PC-9 (cell line): ENCODE measurements at regions not wholly inside any gene's neighbourhood (a gene's known extent, or its start where the extent isn't known, plus 50 kb on each side); places are given as distances from the start of the nearest gene placed in this dataset.

Source experiments
- CTCF ChIP-seq: fragments of 200-600 bp; sonication (generic); conservative IDR thresholded peaks from 2 replicates; pipeline ENCODE4 v1.6.1; 2017; ENCODE audit warnings: mixed run types, antibody characterized with exemption, mild to moderate bottlenecking, moderate library complexity
- EZH2 ChIP-seq: fragments of 200-600 bp; sonication (generic); IDR thresholded peaks from 2 replicates; pipeline ENCODE4 v1.8.0; 2017; ENCODE audit warnings: antibody characterized with exemption, low read depth

- TF ChIP-seq CTCF (no peak), EZH2 (no peak)
These were observed 154.8 kb upstream of the CTNNB1 start for GRCh38 chr3:41044523-41044922.
